Omental fat pad (tissue), 3 donors: ENCODE measurements at regions not wholly inside any gene's neighbourhood (a gene's known extent, or its start where the extent isn't known, plus 50 kb on each side); places are given as distances from the start of the nearest gene placed in this dataset.

Source experiments
- ATAC-seq: fragments of 150-250 bp; one replicate; pipeline ENCODE4 v1.9.1; 2016; ENCODE audit warnings: mild to moderate bottlenecking, moderate library complexity; ENCODE audit not compliant: low FRiP score
- DNase-seq: peaks from one replicate; pipeline ENCODE4 v3.0.0-alpha.2; 2019; ENCODE audit warnings: low spot score
- TF ChIP-seq, protein P1 (sequence below), 3 donors: fragments of 450-650 bp; IDR thresholded peaks; one replicate each; pipeline ENCODE4 v1.5.1; 2016 to 2017; ENCODE audit warnings: antibody characterized with exemption in 3 of 3, mild to moderate bottlenecking in 3 of 3, moderate library complexity in 2 of 3

DNA sequence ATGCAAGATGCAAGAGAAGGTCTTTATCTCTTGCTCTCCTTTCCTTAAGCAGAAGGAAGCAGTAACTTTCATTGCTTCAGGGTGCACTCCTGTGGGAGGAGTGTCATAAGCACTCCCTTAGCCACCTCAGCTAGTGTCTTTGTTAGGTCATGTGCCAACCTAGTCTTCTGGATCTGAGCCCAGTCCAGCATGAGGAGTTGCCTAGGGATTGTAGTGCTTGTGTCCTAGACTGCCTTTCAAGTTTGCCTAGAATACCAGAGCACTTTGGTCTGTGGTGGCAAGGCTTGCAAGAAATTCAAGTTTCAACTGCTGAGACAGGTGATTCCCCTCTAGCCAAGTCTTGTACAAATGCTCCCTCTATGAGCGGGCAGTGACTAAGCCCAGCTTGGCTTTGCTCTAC is 633.6 kb downstream of the ZNF385D start:
- ATAC-seq, result no peak
- TF ChIP-seq, protein P1, sequence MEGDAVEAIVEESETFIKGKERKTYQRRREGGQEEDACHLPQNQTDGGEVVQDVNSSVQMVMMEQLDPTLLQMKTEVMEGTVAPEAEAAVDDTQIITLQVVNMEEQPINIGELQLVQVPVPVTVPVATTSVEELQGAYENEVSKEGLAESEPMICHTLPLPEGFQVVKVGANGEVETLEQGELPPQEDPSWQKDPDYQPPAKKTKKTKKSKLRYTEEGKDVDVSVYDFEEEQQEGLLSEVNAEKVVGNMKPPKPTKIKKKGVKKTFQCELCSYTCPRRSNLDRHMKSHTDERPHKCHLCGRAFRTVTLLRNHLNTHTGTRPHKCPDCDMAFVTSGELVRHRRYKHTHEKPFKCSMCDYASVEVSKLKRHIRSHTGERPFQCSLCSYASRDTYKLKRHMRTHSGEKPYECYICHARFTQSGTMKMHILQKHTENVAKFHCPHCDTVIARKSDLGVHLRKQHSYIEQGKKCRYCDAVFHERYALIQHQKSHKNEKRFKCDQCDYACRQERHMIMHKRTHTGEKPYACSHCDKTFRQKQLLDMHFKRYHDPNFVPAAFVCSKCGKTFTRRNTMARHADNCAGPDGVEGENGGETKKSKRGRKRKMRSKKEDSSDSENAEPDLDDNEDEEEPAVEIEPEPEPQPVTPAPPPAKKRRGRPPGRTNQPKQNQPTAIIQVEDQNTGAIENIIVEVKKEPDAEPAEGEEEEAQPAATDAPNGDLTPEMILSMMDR (IDR thresholded peaks at IDR 0.05), result no peak
- no peak for DNase-seq

DNA sequence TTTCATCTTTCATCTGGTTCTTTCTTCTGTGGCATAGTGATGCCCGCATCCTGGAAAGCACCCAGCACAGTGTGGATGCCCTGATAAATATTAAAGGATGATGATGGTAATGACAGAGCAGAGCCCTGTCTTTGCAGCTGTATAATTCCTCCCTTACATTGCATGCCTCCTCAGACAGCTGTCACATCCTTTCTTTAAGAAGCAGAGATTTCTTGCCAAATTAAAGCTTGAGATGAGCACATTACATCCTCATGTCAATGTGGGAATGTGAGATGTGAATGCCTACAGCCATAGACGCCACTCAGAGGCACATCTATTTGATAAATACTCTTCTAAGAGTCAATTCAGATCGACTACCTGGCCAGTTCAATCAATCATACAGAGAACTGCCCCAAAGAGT is 642.0 kb downstream of the ZNF385D start:
- DNase-seq, result no peak
- no peak for ATAC-seq
- TF ChIP-seq, protein P1 (IDR thresholded peaks at IDR 0.05), result no peak

DNA sequence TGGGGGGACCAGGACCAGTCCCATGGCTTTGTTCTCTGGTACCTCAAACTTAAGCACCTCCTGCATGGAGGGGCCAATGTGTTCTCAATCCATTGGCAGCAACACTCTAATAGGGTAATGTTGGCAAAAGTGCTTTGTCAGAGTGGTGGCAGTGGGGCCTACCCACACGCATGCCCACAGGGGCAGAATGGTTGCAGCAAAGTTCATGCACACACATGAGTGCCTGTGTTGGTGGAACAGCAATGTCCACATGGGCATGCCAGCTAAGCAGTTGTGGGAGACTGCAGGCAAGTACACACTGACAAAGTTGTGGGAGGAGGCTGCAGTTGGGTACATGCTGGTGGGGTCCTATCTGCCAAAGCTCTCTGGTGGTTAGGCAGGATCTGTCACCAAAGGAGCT is 645.2 kb downstream of the ZNF385D start:
- no peak for DNase-seq

DNA sequence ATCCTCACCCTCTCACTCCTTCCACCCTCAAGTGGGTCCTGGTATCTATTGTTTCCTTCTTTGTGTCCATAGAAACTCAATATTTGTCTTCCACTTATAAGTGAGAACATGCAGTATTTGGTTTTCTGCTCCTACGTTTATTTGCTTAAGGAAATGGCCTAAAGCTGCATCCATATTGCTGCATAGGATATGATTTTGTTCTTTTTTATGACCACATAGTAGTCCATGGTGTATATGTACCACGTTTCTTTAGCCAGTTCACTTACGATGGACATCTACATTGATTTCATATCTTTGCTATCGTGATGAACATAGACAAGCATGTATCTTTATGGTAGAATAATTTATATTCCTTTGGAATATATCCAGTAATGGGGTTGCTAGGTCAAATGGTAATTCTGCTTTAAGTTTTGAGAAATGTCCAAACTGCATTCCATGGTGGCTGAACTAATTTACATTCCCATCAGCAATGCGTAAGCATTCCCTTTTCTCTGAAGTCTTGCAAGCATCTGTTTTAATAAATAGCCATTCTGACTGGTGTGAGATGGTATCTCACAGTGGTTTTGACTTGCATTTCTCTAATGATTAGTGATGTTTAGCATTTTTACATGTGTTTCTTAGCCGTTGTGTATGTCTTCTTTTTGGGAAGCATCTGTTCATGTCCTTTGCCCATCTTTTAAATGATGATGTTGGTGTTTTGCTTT is 650.2 kb downstream of the ZNF385D start:
- no peak for ATAC-seq
- DNase-seq, result no peak
- TF ChIP-seq, protein P1 (IDR thresholded peaks at IDR 0.05), result no peak

More for the DNA sequence above, 645.2 kb downstream of the ZNF385D start:
- TF ChIP-seq, protein P1 (IDR thresholded peaks at IDR 0.05), result no peak
- no peak for ATAC-seq

DNA sequence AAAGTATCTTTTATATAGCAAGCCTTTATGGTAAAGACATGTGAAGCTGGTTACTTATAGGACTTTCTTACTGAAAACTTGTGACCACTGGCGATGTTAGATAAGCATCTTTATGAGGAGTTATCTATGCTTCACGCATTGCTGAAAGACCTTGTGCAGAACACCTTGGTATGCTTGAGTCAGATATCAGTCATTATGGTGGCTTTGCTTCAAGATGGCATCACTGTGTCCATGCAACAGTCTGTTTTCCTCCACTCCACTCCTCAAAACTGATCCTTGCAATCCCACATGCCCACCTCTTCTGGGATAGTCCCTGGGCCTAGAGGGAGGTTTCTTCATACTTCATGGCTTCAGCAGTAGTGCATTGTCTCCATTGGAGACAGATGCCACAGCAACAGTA is 656.3 kb downstream of the ZNF385D start:
- TF ChIP-seq, protein P1 (IDR thresholded peaks at IDR 0.05), result no peak
- DNase-seq (no peak), ATAC-seq (no peak)

DNA sequence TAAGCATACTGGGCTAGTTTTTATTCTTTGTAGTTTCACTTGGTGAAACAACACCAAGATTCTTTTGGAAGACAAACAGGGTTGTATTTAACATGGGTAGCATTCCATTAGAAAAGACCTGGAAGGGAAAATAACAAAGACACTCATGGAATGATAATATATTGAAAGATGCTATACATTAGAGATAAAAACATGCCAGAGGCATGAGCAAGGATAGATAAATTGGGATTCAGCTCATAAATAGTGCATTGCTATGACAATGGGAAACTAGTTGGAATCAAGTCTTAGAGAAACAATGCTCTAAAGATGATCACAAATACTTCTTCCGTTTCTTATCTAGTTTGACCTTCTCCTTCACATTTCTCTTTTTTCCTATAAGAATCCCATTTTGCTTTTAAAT is 677.4 kb downstream of the ZNF385D start:
- DNase-seq (no peak), ATAC-seq (no peak)
- TF ChIP-seq, protein P1 (IDR thresholded peaks at IDR 0.05), result no peak
